Right lobe of liver (tissue), 4 donors: ENCODE measurements at regions not wholly inside any gene's neighbourhood (a gene's known extent, or its start where the extent isn't known, plus 50 kb on each side); places are given as distances from the start of the nearest gene placed in this dataset.

Source experiments
- CTCF ChIP-seq, 4 donors: fragments of 200-600 bp in 3 of 4; fragments of 450-650 bp in 1 of 4; IDR thresholded peaks; one replicate each; pipeline versions ENCODE4 v1.5.1 to v1.8.0; 2016 to 2022; ENCODE audit warnings: antibody characterized with exemption in 4 of 4, mild to moderate bottlenecking in 2 of 4
- POLR2A ChIP-seq: fragments of 450-650 bp; IDR thresholded peaks from one replicate; pipeline ENCODE4 v1.6.1; 2017; ENCODE audit warnings: antibody characterized with exemption, mild to moderate bottlenecking
- donor health status: DM: no; HTN: no; CAD: no.
- donor health status: DM: no; HTN: no; CAD: no.
- donor health status: DM: no; HTN: yes; CAD: no.

- TF ChIP-seq CTCF (IDR thresholded peaks at IDR 0.05) (no peak), POLR2A (no peak)
Measured at GRCh38 chr7:142608630-142609428, 140.4 kb upstream of the PRSS1 start.
